K562 (cell line): ENCODE measurements at regions not wholly inside any gene's neighbourhood (a gene's known extent, or its start where the extent isn't known, plus 50 kb on each side); places are given as distances from the start of the nearest gene placed in this dataset.

ENCODE experiments used
- ETV5 ChIP-seq: sonication (generic); formaldehyde crosslinking; IDR thresholded peaks from 2 replicates; pipeline ENCODE4 v1.4.0; 2020; ENCODE audit warnings: low read depth, mild to moderate bottlenecking, missing genetic modification reagents
- HDAC2 ChIP-seq: fragments of 450-650 bp; IDR thresholded peaks from 2 replicates; pipeline ENCODE4 v1.6.1; 2016; ENCODE audit warnings: mild to moderate bottlenecking
- MAFG ChIP-seq: fragments of 450-650 bp; conservative IDR thresholded peaks from 2 replicates; pipeline ENCODE4 v1.6.1; 2016; ENCODE audit warnings: missing genetic modification characterization, missing compliant biosample characterization
- MAFK ChIP-seq: IDR thresholded peaks from 2 replicates; pipeline ENCODE4 v1.6.1; 2011; ENCODE audit warnings: low read length, improper control_type of control experiment
- NCOA2 ChIP-seq, 2 experiments: fragments of 450-650 bp; IDR thresholded peaks; 2 replicates each; pipeline ENCODE4 v1.6.1; 2018; ENCODE audit warnings: mild to moderate bottlenecking in 2 of 2, moderate library complexity in 1 of 2; ENCODE audit not compliant: partially characterized antibody in 2 of 2
- NFE2L1 ChIP-seq: fragments of 450-650 bp; IDR thresholded peaks from 2 replicates; pipeline ENCODE4 v1.6.1; 2016; ENCODE audit warnings: missing genetic modification characterization, low read depth, mild to moderate bottlenecking, missing compliant biosample characterization, moderate library complexity, borderline replicate concordance
- NFYB ChIP-seq: IDR thresholded peaks from 2 replicates; pipeline ENCODE4 v1.6.1; 2011; ENCODE audit warnings: mild to moderate bottlenecking, moderate library complexity; ENCODE audit not compliant: insufficient read length; ENCODE audit errors: extremely low read depth
- NONO ChIP-seq, 2 experiments: fragments of 200-400 bp in 1 of 2; fragments of 450-650 bp in 1 of 2; formaldehyde crosslinking in 1 of 2; IDR thresholded peaks; 2 replicates each; pipeline ENCODE4 v1.6.1; 2017; ENCODE audit warnings: low read depth in 2 of 2, mild to moderate bottlenecking in 2 of 2, moderate library complexity in 2 of 2, low read length in 1 of 2
- POLR2A ChIP-seq: fragments of 450-650 bp; conservative IDR thresholded peaks from 2 replicates; pipeline ENCODE4 v1.6.1; 2016
- SP1 ChIP-seq: sonication (generic); formaldehyde crosslinking; IDR thresholded peaks from 2 replicates; pipeline ENCODE4 v1.8.1; 2022; ENCODE audit warnings: mild to moderate bottlenecking, missing genetic modification reagents
- TCF7L2 ChIP-seq: fragments of 150-350 bp; IDR thresholded peaks from 2 replicates; pipeline ENCODE4 v1.6.1; 2016; ENCODE audit warnings: low read depth, mild to moderate bottlenecking, low read length, moderate library complexity
- ZKSCAN1 ChIP-seq: fragments of 150-350 bp; IDR thresholded peaks from 2 replicates; pipeline ENCODE4 v1.6.1; 2016; ENCODE audit warnings: low read depth, low read length
- ZNF24 ChIP-seq: fragments of 450-650 bp; IDR thresholded peaks from 2 replicates; pipeline ENCODE4 v1.6.1; 2016
- ZNF589 ChIP-seq: fragments of 200-800 bp; sonication (Bioruptor generic); IDR thresholded peaks from 2 replicates; pipeline ENCODE4 v1.6.1; 2016; ENCODE audit warnings: low read depth, missing genetic modification characterization, missing compliant biosample characterization

- TF ChIP-seq ETV5 (CRISPR knock-in tag), result no peak
- TF ChIP-seq NFE2L1 (tag), result no peak
- TF ChIP-seq NFYB, result no peak
- TF ChIP-seq MAFK, result no peak
- TF ChIP-seq MAFG (tag), result no peak
- TF ChIP-seq HDAC2, result no peak
- no peak for TF ChIP-seq SP1 (CRISPR knock-in tag)
- TF ChIP-seq NCOA2 (IDR thresholded peaks at IDR 0.05; ENCODE audit: partially characterized antibody in 2 of 2), result no peak
- no peak for TF ChIP-seq ZKSCAN1
- no peak for TF ChIP-seq TCF7L2
- no peak for TF ChIP-seq ZNF589
- TF ChIP-seq ZNF24, result no peak
- no peak for TF ChIP-seq POLR2A
- TF ChIP-seq NONO (IDR thresholded peaks at IDR 0.05; ENCODE audit: low read depth in 2 of 2, low read length in 1 of 2), result no peak
Observed at GRCh38 chr11:23990346-23991164, 506.3 kb upstream of the LUZP2 start.
